ENCODE measurements at regions not wholly inside any gene's neighbourhood (a gene's known extent, or its start where the extent isn't known, plus 50 kb on each side); places are given as distances from the start of the nearest gene placed in this dataset.

DNA sequence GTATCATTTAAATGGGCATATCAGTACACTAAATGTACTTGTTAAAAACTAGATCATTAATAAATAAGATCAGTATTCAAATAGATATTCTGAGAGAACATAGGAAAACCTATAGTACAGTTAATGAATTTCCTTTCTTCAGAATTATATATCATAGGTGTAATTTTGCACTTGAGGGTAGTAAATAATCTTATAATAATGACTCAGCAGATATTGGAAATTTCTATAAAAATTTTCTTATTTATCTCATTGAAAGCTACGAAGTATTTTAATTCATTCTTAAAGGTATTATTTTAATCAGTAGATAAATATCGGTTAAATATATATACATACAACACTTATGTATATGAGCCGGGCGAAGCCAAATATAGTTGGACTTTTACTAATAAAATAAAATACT is 300.9 kb upstream of the SOX2 start:
- TF ChIP-seq YY1 (IDR thresholded peaks at IDR 0.05; ENCODE audit: low read depth) = no peak
- TF ChIP-seq, protein P1, sequence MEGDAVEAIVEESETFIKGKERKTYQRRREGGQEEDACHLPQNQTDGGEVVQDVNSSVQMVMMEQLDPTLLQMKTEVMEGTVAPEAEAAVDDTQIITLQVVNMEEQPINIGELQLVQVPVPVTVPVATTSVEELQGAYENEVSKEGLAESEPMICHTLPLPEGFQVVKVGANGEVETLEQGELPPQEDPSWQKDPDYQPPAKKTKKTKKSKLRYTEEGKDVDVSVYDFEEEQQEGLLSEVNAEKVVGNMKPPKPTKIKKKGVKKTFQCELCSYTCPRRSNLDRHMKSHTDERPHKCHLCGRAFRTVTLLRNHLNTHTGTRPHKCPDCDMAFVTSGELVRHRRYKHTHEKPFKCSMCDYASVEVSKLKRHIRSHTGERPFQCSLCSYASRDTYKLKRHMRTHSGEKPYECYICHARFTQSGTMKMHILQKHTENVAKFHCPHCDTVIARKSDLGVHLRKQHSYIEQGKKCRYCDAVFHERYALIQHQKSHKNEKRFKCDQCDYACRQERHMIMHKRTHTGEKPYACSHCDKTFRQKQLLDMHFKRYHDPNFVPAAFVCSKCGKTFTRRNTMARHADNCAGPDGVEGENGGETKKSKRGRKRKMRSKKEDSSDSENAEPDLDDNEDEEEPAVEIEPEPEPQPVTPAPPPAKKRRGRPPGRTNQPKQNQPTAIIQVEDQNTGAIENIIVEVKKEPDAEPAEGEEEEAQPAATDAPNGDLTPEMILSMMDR (IDR thresholded peaks at IDR 0.05) = no peak
- TF ChIP-seq RCOR1 (IDR thresholded peaks at IDR 0.05; ENCODE audit: low read length) = no peak
- no peak for TF ChIP-seq EP300 (IDR thresholded peaks at IDR 0.05; ENCODE audit: borderline replicate concordance in 1 of 2, low read depth in 1 of 2, low read length in 1 of 2)
- TF ChIP-seq, protein P2, sequence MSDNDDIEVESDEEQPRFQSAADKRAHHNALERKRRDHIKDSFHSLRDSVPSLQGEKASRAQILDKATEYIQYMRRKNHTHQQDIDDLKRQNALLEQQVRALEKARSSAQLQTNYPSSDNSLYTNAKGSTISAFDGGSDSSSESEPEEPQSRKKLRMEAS (IDR thresholded peaks at IDR 0.05; ENCODE audit: low read depth) = no peak
- TF ChIP-seq POLR2AphosphoS5 (IDR thresholded peaks at IDR 0.05; ENCODE audit: low read depth, low read length) = no peak
- TF ChIP-seq, protein P3, sequence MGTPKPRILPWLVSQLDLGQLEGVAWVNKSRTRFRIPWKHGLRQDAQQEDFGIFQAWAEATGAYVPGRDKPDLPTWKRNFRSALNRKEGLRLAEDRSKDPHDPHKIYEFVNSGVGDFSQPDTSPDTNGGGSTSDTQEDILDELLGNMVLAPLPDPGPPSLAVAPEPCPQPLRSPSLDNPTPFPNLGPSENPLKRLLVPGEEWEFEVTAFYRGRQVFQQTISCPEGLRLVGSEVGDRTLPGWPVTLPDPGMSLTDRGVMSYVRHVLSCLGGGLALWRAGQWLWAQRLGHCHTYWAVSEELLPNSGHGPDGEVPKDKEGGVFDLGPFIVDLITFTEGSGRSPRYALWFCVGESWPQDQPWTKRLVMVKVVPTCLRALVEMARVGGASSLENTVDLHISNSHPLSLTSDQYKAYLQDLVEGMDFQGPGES (IDR thresholded peaks at IDR 0.05; ENCODE audit: low read depth, low read length) = no peak
- no peak for TF ChIP-seq EZH2phosphoT487 (IDR thresholded peaks at IDR 0.05; ENCODE audit: borderline replicate concordance, low read depth)
- no peak for TF ChIP-seq SIN3A (IDR thresholded peaks at IDR 0.05; ENCODE audit: borderline replicate concordance, low read depth, low read length)
- no peak for TF ChIP-seq TEAD4 (IDR thresholded peaks at IDR 0.05; ENCODE audit: borderline replicate concordance, insufficient read depth)

Measured in SK-N-SH (cell line).